GM18505 (cell line): ENCODE measurements at regions not wholly inside any gene's neighbourhood (a gene's known extent, or its start where the extent isn't known, plus 50 kb on each side); places are given as distances from the start of the nearest gene placed in this dataset.

Experiments used
- ATAC-seq: cut with Tn5 transposase; IDR thresholded peaks from one replicate; pipeline ENCODE4 v1.9.1; 2021; ENCODE audit not compliant: unreplicated experiment
- POLR2A ChIP-seq: IDR thresholded peaks from 4 replicates; pipeline ENCODE4 v1.6.1; 2011; ENCODE audit warnings: borderline replicate concordance; ENCODE audit not compliant: insufficient read depth, insufficient read length; ENCODE audit errors: extremely low read depth

GRCh38 chr1:194544012-194544411 lies 1357.6 kb upstream of the B3GALT2 start:
- ATAC-seq, result no peak
- no peak for TF ChIP-seq POLR2A

- TF ChIP-seq POLR2A, result no peak
- no peak for ATAC-seq
Measured at GRCh38 chr1:194538453-194538852, 1352.0 kb upstream of the B3GALT2 start.

- TF ChIP-seq POLR2A, result no peak
- ATAC-seq, result no peak
Measured at GRCh38 chr1:194537521-194537920, 1351.1 kb upstream of the B3GALT2 start.

GRCh38 chr1:194535369-194535768 lies 1349.0 kb upstream of the B3GALT2 start:
- ATAC-seq, result no peak
- TF ChIP-seq POLR2A, result no peak

GRCh38 chr1:194534784-194535183 lies 1348.4 kb upstream of the B3GALT2 start:
- TF ChIP-seq POLR2A, result no peak
- no peak for ATAC-seq

GRCh38 chr1:194533641-194534040 lies 1347.2 kb upstream of the B3GALT2 start:
- TF ChIP-seq POLR2A, result no peak

GRCh38 chr1:194517567-194517966 lies 1331.2 kb upstream of the B3GALT2 start:
- no peak for ATAC-seq
- TF ChIP-seq POLR2A, result no peak

More at GRCh38 chr1:194533641-194534040, 1347.2 kb upstream of the B3GALT2 start:
- ATAC-seq, result no peak

- no peak for TF ChIP-seq POLR2A
- ATAC-seq, result no peak
Measured at GRCh38 chr1:194515916-194516315, 1329.5 kb upstream of the B3GALT2 start.

- TF ChIP-seq POLR2A, result no peak
- ATAC-seq, result no peak
Measured at GRCh38 chr1:194512957-194513356, 1326.5 kb upstream of the B3GALT2 start.

GRCh38 chr1:194512345-194512744 lies 1325.9 kb upstream of the B3GALT2 start:
- no peak for ATAC-seq
- TF ChIP-seq POLR2A, result no peak

- no peak for ATAC-seq
- TF ChIP-seq POLR2A, result no peak
Measured at GRCh38 chr1:194503209-194503608, 1316.8 kb upstream of the B3GALT2 start.

- ATAC-seq, result no peak
- no peak for TF ChIP-seq POLR2A
Measured at GRCh38 chr1:194495434-194495833, 1309.0 kb upstream of the B3GALT2 start.

- ATAC-seq, result no peak
- TF ChIP-seq POLR2A, result no peak
Measured at GRCh38 chr1:194487172-194487571, 1300.8 kb upstream of the B3GALT2 start.

GRCh38 chr1:194485432-194485831 lies 1299.0 kb upstream of the B3GALT2 start:
- ATAC-seq, result no peak
- TF ChIP-seq POLR2A, result no peak

- no peak for ATAC-seq
Measured at GRCh38 chr1:194478731-194479130, 1292.3 kb upstream of the B3GALT2 start.

More at GRCh38 chr1:194478731-194479130, 1292.3 kb upstream of the B3GALT2 start:
- no peak for TF ChIP-seq POLR2A
